ENCODE measurements at regions not wholly inside any gene's neighbourhood (a gene's known extent, or its start where the extent isn't known, plus 50 kb on each side); places are given as distances from the start of the nearest gene placed in this dataset.
A peak's percentile ranks its signal among the peaks of the same experiment; 100 is the strongest.
"Not testable (repeated sequence)": the region's sequence is repeated elsewhere in the genome, so short reads cannot be mapped to it uniquely, and the experiment has no call there.

DNA sequence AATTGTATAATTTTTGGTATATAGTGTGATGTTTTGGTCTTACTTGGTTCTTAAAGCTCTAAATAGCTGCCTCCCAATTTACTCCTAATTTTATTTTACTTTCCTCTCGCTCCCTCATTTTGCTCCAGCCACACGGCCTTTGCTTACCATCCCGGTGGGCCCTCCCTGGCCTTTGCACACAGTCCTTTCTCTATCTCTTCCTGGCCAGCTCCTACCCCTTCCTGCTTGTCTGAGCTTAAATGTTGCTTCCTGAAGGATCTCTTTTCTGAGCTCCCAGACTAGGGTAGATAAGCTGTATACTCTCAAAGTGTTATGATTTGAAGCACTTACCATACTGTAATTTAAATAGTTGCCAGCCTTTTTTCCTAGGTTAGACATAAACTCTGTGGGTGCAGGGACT lies 121.7 kb downstream of the UTRN start:
- Mint-ChIP-seq H3K4me1 (peaks cover 11% of the 10 kb centered on the region), H3K36me3 (ENCODE audit: low read depth) (peaks cover 66% of the 10 kb centered on the region), H3K4me3 (no peak overlapping the region), H3K9me3 (no peaks in the 10 kb centered on the region), H3K27ac (no peak overlapping the region), H3K27me3 (no peaks in the 10 kb centered on the region)
- POLR2A ChIA-PET: interaction anchor here (1.3 kb wide), 1 partner anchor 31 kb away, joined by 3 read pairs; no protein-coding TSS in a partner anchor
- DNase-seq: no peak
- CTCF ChIA-PET: no interaction called here

DNA sequence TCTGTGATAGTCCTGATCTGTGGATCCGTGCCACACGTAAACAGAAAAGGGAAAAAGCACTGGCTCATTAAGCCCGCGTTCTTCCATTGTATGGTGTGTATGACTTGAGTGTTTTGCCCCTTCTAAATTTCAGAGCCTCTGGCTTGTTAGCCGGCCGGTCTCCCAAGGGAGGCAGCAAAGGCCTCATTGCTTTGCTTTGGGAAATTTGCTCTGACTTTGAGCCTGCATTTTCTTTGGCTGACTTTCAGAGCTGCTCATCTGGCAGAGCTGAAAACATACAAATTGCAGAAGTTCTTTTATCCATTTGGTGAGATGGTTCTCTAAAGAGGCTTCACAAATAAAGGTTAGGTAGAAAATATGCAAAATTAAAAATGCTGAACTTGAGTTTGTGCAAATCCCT lies 123.0 kb downstream of the UTRN start:
- no peak overlapping the region for H3K27ac Mint-ChIP-seq
- ChIA-PET CTCF (no interaction called here), POLR2A (no interaction called here)
- DNase-seq: no peak
- peaks cover 54% of the 10 kb centered on the region for H3K36me3 Mint-ChIP-seq (ENCODE audit: low read depth)
- peaks cover 16% of the 10 kb centered on the region for H3K4me1 Mint-ChIP-seq
- H3K4me3 Mint-ChIP-seq: no peak overlapping the region
- no peaks in the 10 kb centered on the region for H3K27me3 Mint-ChIP-seq
- H3K9me3 Mint-ChIP-seq: no peaks in the 10 kb centered on the region

DNA sequence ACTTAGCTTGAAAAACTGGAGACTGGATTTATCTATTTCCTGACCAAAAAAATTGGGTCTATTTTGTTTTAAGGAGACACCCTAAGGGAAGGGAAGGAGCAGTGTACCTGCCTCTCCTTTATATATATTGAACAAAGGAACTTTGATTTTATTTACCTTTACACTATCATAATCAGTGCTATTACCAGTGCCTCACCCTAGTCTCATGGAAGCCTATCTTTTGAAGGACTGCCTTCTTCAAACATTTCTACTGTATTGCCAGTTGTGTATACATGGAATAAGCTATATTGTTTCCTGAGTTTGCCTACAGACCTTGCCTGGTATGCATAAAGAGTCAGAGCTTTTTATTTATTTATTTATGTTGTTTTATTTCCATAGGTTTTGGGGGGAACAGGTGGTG lies 124.9 kb downstream of the UTRN start:
- no peaks in the 10 kb centered on the region for H3K27me3 Mint-ChIP-seq
- DNase-seq: no peak
- no peaks in the 10 kb centered on the region for H3K9me3 Mint-ChIP-seq
- peaks cover 38% of the 10 kb centered on the region for H3K36me3 Mint-ChIP-seq (ENCODE audit: low read depth)
- no peak overlapping the region for H3K27ac Mint-ChIP-seq
- H3K4me1 Mint-ChIP-seq: peaks cover 18% of the 10 kb centered on the region
- CTCF ChIA-PET: no interaction called here
- POLR2A ChIA-PET: no interaction called here
- H3K4me3 Mint-ChIP-seq: no peak overlapping the region

DNA sequence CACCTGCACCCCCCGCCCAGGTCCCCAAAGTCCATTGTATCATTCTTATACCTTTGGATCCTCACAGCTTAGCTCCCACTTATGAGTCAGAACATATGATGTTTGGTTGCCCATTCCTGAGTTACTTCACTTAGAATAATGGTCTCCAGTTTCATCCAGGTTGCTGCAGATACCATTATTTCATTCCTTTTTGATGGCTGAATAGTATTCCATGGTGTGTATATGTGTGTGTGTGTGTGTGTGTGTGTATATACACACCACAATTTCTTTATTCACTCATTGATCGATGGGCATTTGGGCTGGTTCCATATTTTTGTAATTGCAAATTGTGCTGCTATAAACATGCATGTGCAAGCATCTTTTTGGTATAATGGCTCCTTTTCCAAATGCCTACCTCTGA lies 125.4 kb downstream of the UTRN start:
- POLR2A ChIA-PET, H3K27ac Mint-ChIP-seq, H3K4me3 Mint-ChIP-seq: not testable (repeated sequence)

DNA sequence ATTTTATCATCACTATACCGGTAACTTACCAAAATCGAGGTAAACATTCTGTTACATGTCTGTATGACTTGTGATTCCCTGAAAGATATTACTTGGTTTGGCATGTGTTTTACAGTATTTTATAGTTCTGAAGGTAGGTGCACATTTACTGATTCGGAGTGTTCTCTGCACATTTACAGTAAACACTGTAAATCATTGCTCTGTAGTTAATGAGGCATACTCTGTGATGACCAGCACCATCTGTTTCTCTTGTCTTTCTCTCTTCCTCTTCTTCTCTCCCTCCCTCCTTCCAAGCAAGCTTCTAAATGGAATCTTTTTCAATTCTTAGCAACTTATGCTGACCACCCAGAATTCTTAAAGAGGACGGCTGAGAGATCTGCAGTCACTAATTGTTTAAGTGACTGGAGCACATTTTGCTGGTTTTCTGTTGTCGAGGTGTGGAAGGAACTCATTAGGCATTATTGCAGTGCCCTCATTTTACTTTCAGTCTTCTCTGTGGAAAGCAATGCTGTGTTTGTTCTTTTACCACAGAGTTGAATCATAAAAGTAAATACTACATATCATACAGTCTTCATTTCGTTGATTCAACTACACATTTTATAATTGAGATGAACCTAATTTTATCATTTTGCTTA lies 126.5 kb downstream of the UTRN start:
- H3K9me3 Mint-ChIP-seq: no peaks in the 10 kb centered on the region
- CTCF ChIA-PET: no interaction called here
- H3K4me1 Mint-ChIP-seq: peaks cover 20% of the 10 kb centered on the region
- H3K36me3 Mint-ChIP-seq (ENCODE audit: low read depth): peaks cover 28% of the 10 kb centered on the region
- peak overlapping the region; percentile 43 for H3K27ac Mint-ChIP-seq
- POLR2A ChIA-PET: no interaction called here
- DNase-seq: no peak
- H3K4me3 Mint-ChIP-seq: peak overlapping the region; percentile 27
- H3K27me3 Mint-ChIP-seq: no peaks in the 10 kb centered on the region

More for the DNA sequence above, 125.4 kb downstream of the UTRN start:
- H3K9me3 Mint-ChIP-seq, CTCF ChIA-PET, H3K27me3 Mint-ChIP-seq, DNase-seq: not testable (repeated sequence)
- peaks cover 33% of the 10 kb centered on the region for H3K36me3 Mint-ChIP-seq (ENCODE audit: low read depth)
- peaks cover 18% of the 10 kb centered on the region for H3K4me1 Mint-ChIP-seq

DNA sequence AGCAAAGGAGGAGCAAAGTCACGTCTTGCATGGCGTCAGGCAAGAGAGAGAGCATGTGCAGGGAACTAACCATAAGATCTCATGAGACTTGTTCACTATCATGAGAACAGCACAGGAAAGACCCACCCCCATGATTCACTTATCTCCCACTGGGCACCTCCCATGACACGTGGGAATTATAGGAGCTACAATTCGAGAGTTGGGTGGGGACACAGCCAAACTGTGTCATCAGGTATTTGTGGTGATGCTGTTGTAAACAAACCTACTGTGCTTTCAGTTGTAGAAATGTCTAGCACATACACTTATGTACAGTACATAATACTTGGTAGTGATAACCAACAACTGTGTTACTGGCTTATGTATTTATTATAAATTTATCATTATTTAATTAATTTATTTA lies 128.3 kb downstream of the UTRN start:
- no peaks in the 10 kb centered on the region for H3K9me3 Mint-ChIP-seq
- peaks cover 22% of the 10 kb centered on the region for H3K36me3 Mint-ChIP-seq (ENCODE audit: low read depth)
- peaks cover 20% of the 10 kb centered on the region for H3K4me1 Mint-ChIP-seq
- no peak overlapping the region for H3K4me3 Mint-ChIP-seq
- CTCF ChIA-PET: no interaction called here
- H3K27ac Mint-ChIP-seq: no peak overlapping the region
- no peak for DNase-seq
- no peaks in the 10 kb centered on the region for H3K27me3 Mint-ChIP-seq
- POLR2A ChIA-PET: interaction anchor here (1.1 kb wide), 1 partner anchor 68 kb away, joined by 3 read pairs; no protein-coding TSS in a partner anchor

DNA sequence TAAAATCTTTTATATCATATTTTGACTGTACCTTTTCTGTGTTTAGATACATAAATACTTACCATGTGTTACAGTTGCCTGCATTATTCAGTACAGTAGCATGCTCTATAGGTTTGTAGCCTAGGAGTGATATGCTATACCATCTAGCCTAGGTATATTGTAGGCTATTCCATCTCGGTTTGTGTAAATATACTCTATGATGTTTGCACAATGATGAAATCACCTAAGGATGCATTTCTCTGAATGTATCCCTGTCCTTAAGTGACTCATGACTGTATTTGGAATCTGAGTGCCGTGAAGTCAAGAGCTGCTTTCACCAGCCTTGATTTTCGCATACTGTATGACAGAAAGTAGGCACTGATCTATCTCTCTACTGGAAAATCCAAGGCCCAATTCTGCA lies 129.9 kb downstream of the UTRN start:
- Mint-ChIP-seq H3K9me3 (no peaks in the 10 kb centered on the region), H3K27me3 (no peaks in the 10 kb centered on the region), H3K4me1 (peaks cover 27% of the 10 kb centered on the region), H3K4me3 (no peak overlapping the region), H3K27ac (no peak overlapping the region), H3K36me3 (ENCODE audit: low read depth) (peaks cover 13% of the 10 kb centered on the region)
- CTCF ChIA-PET: no interaction called here
- POLR2A ChIA-PET: no interaction called here
- no peak for DNase-seq

DNA sequence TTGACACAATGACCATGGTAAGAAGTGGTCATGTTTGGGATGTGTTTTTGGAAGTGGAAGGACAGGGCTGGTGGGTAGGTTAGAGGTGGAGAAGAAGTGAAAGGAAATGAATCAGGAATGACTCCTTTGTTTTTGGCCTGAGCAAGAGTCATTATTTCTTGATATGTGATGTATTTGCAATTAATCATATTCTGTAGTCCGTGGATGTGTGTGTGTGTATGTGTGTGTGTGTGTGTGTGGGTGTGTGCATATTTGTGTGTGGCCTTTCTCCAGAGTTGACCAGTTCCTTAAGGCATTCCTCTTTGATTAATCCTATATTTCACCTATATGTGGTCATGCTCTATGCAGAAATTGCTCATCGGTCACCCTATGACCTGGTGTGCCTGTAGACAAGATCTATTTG lies 130.7 kb downstream of the UTRN start:
- ChIA-PET CTCF (no interaction called here), POLR2A (no interaction called here)
- no peak overlapping the region for H3K4me3 Mint-ChIP-seq
- peaks cover 26% of the 10 kb centered on the region for H3K4me1 Mint-ChIP-seq
- no peak overlapping the region for H3K27ac Mint-ChIP-seq
- no peak for DNase-seq
- no peaks in the 10 kb centered on the region for H3K27me3 Mint-ChIP-seq
- peaks cover 12% of the 10 kb centered on the region for H3K36me3 Mint-ChIP-seq (ENCODE audit: low read depth)
- no peaks in the 10 kb centered on the region for H3K9me3 Mint-ChIP-seq

DNA sequence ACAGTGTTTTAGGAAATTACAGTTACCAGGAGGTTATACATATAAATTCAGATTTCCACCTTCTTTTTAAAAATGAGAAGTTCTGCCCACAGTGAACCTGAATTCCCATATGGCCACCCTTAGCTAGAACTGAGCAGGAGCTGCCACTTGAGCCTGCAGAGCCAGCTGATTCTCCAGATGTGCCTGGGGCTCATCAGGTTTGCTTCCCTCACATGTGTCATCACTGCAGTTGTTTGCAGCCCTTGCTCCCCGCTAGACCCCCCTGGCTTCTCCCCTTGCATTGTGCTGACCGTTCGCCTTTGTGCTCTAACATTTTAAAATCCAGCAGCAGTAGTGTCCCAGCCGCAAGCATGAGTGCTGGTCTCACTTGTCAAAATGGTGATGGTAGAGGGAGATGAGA lies 131.1 kb downstream of the UTRN start:
- H3K4me1 Mint-ChIP-seq: peaks cover 22% of the 10 kb centered on the region
- CTCF ChIA-PET: no interaction called here
- no peak overlapping the region for H3K27ac Mint-ChIP-seq
- H3K9me3 Mint-ChIP-seq: no peaks in the 10 kb centered on the region
- H3K27me3 Mint-ChIP-seq: no peaks in the 10 kb centered on the region
- no peak overlapping the region for H3K4me3 Mint-ChIP-seq
- POLR2A ChIA-PET: interaction anchor here (0.6 kb wide), 1 partner anchor 40 kb away, joined by 3 read pairs; no protein-coding TSS in a partner anchor
- H3K36me3 Mint-ChIP-seq (ENCODE audit: low read depth): peaks cover 8% of the 10 kb centered on the region
- no peak for DNase-seq

DNA sequence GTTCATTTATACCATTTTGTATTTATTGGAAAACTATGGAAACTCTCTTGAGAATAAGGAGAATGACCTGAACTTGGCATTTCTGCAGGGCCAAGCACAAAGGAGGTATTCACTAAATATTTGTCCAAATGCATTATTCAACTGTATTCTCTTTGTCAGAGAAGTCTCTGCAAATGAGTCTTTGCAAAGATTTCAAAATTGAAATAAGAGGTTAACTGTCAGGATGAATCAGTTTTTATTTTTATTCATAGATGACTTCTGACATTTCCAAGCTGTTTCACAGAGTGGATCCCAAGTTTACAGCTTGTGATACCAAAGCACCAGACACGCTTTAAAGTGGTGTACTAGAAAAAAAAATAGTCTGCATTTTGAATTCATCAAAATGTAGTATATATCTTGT lies 131.6 kb downstream of the UTRN start:
- ChIA-PET CTCF (no interaction called here), POLR2A (interaction anchor here (0.6 kb wide), 1 partner anchor 40 kb away, joined by 3 read pairs; no protein-coding TSS in a partner anchor)
- no peak for DNase-seq
- H3K4me3 Mint-ChIP-seq: no peak overlapping the region
- H3K27ac Mint-ChIP-seq: no peak overlapping the region
- H3K4me1 Mint-ChIP-seq: peaks cover 17% of the 10 kb centered on the region
- H3K27me3 Mint-ChIP-seq: no peaks in the 10 kb centered on the region
- no peaks in the 10 kb centered on the region for H3K9me3 Mint-ChIP-seq
- H3K36me3 Mint-ChIP-seq (ENCODE audit: low read depth): peaks cover 5% of the 10 kb centered on the region

DNA sequence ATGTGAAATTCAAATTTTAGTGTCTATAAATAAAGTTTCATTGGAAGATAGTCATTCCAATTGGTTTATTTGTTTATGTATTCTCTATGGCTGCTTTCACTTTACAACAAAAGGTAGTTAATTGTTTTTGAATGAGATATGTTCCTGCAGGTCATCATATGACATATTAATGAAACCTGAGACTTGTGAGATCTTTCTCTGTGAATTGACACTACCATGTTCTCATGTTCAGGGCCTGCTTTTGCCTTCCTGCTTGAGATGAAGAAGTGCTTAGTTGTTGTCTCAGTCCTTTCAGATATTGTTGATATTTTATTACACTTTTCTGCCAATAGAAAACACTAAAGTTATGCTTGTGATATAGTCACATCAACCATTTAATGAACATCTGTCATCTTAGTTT lies 132.5 kb downstream of the UTRN start:
- Mint-ChIP-seq H3K4me3 (no peak overlapping the region), H3K27ac (no peak overlapping the region), H3K4me1 (peaks cover 14% of the 10 kb centered on the region), H3K27me3 (no peaks in the 10 kb centered on the region), H3K9me3 (no peaks in the 10 kb centered on the region), H3K36me3 (ENCODE audit: low read depth) (peaks cover 9% of the 10 kb centered on the region)
- no peak for DNase-seq
- ChIA-PET CTCF (no interaction called here), POLR2A (no interaction called here)

DNA sequence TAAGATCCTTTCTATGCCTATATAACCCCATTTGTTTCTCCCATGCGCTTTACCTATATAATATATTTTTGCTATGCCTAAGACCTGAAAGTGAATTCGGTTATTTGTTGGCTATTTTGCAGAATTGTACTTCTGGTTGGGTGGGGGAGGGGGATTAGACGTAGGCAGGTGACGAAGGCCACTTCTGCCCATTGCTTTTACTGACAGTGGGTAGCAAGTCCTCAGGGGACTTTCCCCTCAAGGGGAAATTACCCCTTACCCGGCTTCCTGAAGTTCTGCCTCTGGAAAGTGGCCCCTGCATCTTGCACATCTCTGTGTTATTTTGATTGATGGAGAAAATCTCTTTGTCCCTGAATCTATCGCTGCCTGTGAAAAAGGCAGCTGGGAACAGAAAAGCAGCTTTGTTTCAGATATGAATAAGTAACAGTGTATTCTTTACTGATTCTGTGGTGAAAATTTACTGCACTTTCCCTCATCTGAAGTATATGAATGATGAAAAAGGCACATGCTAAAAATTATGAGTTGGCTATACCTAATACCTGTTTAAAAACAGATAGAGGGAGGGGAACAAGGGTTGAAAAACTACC lies 133.9 kb downstream of the UTRN start:
- no peak for DNase-seq
- Mint-ChIP-seq H3K27ac (no peak overlapping the region), H3K4me3 (no peak overlapping the region), H3K4me1 (peaks cover 9% of the 10 kb centered on the region), H3K9me3 (no peaks in the 10 kb centered on the region), H3K27me3 (no peaks in the 10 kb centered on the region), H3K36me3 (ENCODE audit: low read depth) (peaks cover 23% of the 10 kb centered on the region)
- CTCF ChIA-PET: no interaction called here
- POLR2A ChIA-PET: no interaction called here

DNA sequence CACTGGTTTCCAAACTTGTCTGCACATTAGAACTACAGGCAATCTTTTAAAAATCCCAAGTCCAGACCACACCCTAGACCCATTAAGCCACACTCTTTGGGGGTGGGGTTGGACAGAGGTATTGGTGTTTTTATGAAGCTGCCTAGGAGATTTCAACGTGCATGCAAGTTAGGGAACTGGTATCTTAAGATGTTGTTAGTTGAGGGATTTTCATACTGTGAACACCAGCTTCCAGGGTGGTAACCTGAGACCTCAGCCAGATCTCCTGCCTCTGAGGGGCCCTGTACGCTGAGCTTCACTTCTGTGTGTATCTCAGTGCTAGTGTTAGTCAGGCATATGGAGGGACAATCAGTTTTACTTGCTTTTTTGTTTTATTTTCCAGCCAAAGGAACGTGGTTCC lies 138.0 kb downstream of the UTRN start:
- CTCF ChIA-PET: no interaction called here
- Mint-ChIP-seq H3K27ac (no peak overlapping the region), H3K4me1 (peaks cover 7% of the 10 kb centered on the region), H3K36me3 (ENCODE audit: low read depth) (peaks cover 52% of the 10 kb centered on the region), H3K9me3 (no peaks in the 10 kb centered on the region), H3K27me3 (no peaks in the 10 kb centered on the region), H3K4me3 (no peak overlapping the region)
- no peak for DNase-seq
- POLR2A ChIA-PET: no interaction called here

DNA sequence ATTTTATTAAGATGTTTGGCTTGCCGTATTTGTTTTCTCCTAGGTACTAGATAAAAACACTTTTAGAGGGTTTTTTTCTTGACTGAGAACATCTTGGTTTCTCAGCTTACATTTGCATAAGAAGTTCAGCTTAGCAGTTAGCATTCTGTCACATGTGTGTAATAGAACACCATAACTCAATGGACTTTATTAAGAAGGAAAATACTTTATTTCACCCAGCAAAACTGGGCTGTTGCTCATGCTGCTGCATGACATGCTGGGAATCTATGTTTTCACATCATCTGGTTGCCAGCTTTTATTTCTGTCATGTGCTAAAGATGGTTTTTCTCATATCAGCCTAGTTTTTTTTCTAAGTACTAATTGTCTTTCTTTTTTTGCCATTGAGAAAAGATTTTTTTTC lies 144.6 kb downstream of the UTRN start:
- no peak overlapping the region for H3K4me3 Mint-ChIP-seq
- H3K27ac Mint-ChIP-seq: no peak overlapping the region
- POLR2A ChIA-PET: interaction anchor here (0.8 kb wide), 1 partner anchor 76 kb away, joined by 4 read pairs; no protein-coding TSS in a partner anchor
- DNase-seq: no peak
- no peaks in the 10 kb centered on the region for H3K27me3 Mint-ChIP-seq
- no peaks in the 10 kb centered on the region for H3K9me3 Mint-ChIP-seq
- CTCF ChIA-PET: no interaction called here
- peaks cover 64% of the 10 kb centered on the region for H3K36me3 Mint-ChIP-seq (ENCODE audit: low read depth)
- peaks cover 8% of the 10 kb centered on the region for H3K4me1 Mint-ChIP-seq

All from activated CD4-positive, alpha-beta memory T cell treated with anti-CD3 and anti-CD28 coated beads, Interleukin-2, amount 10 ng/mL, durations not matched to agents 7 days and 5 days (primary cell).